ENCODE measurements at regions not wholly inside any gene's neighbourhood (a gene's known extent, or its start where the extent isn't known, plus 50 kb on each side); places are given as distances from the start of the nearest gene placed in this dataset.
"Not testable (repeated sequence)": the region's sequence is repeated elsewhere in the genome, so short reads cannot be mapped to it uniquely, and the experiment has no call there.

DNA sequence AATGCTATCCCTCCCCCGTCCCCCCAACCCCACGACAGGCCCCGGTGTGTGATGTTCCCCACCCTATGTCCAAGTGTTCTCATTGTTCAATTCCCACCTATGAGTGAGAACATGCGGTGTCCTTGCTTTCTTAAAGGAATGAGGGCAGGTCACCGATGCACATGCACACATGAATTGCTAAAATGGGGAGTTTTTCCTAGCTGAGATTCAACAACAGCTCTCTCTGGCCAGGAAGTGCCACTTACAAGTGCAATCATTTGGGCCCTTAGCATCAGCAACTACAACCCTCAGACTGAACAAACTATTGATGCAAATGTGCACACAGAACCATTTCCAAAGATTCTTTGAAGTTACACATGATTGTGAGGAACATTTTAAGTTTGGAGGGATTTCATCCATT is 95.7 kb upstream of the IQCM start:
- Histone ChIP-seq H3K4ac (ENCODE audit: low read depth, low read length) (no peak overlapping the region), H3K27me3 (ENCODE audit: insufficient read depth, low read length) (no peaks in the 10 kb centered on the region), H3K79me1 (ENCODE audit: low read length) (no peaks in the 10 kb centered on the region), H3K79me2 (ENCODE audit: control insufficient read depth, insufficient read depth, low read length, poor library complexity) (no peaks in the 10 kb centered on the region), H3K4me3 (ENCODE audit: low read depth, low read length) (no peak overlapping the region), H3K4me1 (ENCODE audit: control insufficient read depth in 1 of 2, insufficient read depth in 2 of 2, low read length in 2 of 2) (no peaks in the 10 kb centered on the region), H3K9ac (ENCODE audit: low read length) (no peak overlapping the region), H2BK120ac (ENCODE audit: insufficient read depth, low read length, poor library complexity) (no peak overlapping the region), H3K14ac (ENCODE audit: low read length) (no peak overlapping the region), H3K27ac (ENCODE audit: low read depth, low read length) (no peak overlapping the region), H2AK5ac (ENCODE audit: low read length) (no peak overlapping the region), H4K12ac (ENCODE audit: low read depth, low read length) (no peak overlapping the region), H4K8ac (ENCODE audit: low read depth, low read length) (no peak overlapping the region), H3K36me3 (ENCODE audit: control insufficient read depth in 1 of 2, insufficient read depth in 2 of 2, low read length in 2 of 2) (no peaks in the 10 kb centered on the region), H3K23ac (ENCODE audit: low read length) (no peak overlapping the region), H2BK5ac (ENCODE audit: low read depth, low read length, poor library complexity) (peak overlapping the region; percentile 3), H3K4me2 (ENCODE audit: low read length) (no peak overlapping the region), H2BK12ac (ENCODE audit: low read length) (no peak overlapping the region), H4K91ac (ENCODE audit: low read depth, low read length) (no peak overlapping the region), H3K18ac (ENCODE audit: low read length) (no peak overlapping the region), H3K9me3 (ENCODE audit: insufficient read depth, low read depth, low read length) (no peaks in the 10 kb centered on the region), H2AFZ (ENCODE audit: insufficient read depth, low read length, poor library complexity) (no peak overlapping the region)
- DNase-seq, result no peak
- no CpG with 5 or more reads among the region's 5 CpGs for WGBS (ENCODE audit: extremely low coverage, insufficient coverage, insufficient read length)

- no peak overlapping the region for H3K23ac ChIP-seq (ENCODE audit: low read length)
- no peak overlapping the region for H2BK5ac ChIP-seq (ENCODE audit: low read depth, low read length, poor library complexity)
- H2BK120ac ChIP-seq (ENCODE audit: insufficient read depth, low read length, poor library complexity), result no peak overlapping the region
- no peaks in the 10 kb centered on the region for H3K79me2 ChIP-seq (ENCODE audit: control insufficient read depth, insufficient read depth, low read length, poor library complexity)
- no peak overlapping the region for H3K4ac ChIP-seq (ENCODE audit: low read depth, low read length)
- no peak overlapping the region for H3K4me2 ChIP-seq (ENCODE audit: low read length)
- H3K27me3 ChIP-seq (ENCODE audit: insufficient read depth, low read length), result no peaks in the 10 kb centered on the region
- H3K9ac ChIP-seq (ENCODE audit: low read length), result no peak overlapping the region
- H2AK5ac ChIP-seq (ENCODE audit: low read length), result no peak overlapping the region
- H3K4me1 ChIP-seq (ENCODE audit: control insufficient read depth in 1 of 2, insufficient read depth in 2 of 2, low read length in 2 of 2), result no peaks in the 10 kb centered on the region
- H3K9me3 ChIP-seq (ENCODE audit: insufficient read depth, low read depth, low read length), result no peaks in the 10 kb centered on the region
- no peak overlapping the region for H3K14ac ChIP-seq (ENCODE audit: low read length)
- H2AFZ ChIP-seq (ENCODE audit: insufficient read depth, low read length, poor library complexity), result no peak overlapping the region
- no peak for DNase-seq
- no peak overlapping the region for H3K18ac ChIP-seq (ENCODE audit: low read length)
- no peak overlapping the region for H2BK12ac ChIP-seq (ENCODE audit: low read length)
- no peak overlapping the region for H3K4me3 ChIP-seq (ENCODE audit: low read depth, low read length)
- no peak overlapping the region for H3K27ac ChIP-seq (ENCODE audit: low read depth, low read length)
- no CpG with 5 or more reads among the region's 3 CpGs for WGBS (ENCODE audit: extremely low coverage, insufficient coverage, insufficient read length)
- no peaks in the 10 kb centered on the region for H3K79me1 ChIP-seq (ENCODE audit: low read length)
- H4K91ac ChIP-seq (ENCODE audit: low read depth, low read length), result no peak overlapping the region
- no peak overlapping the region for H4K8ac ChIP-seq (ENCODE audit: low read depth, low read length)
- no peak overlapping the region for H4K12ac ChIP-seq (ENCODE audit: low read depth, low read length)
- H3K36me3 ChIP-seq (ENCODE audit: control insufficient read depth in 1 of 2, insufficient read depth in 2 of 2, low read length in 2 of 2), result no peaks in the 10 kb centered on the region
Observed at GRCh38 chr4:149912000-149912399, 96.4 kb upstream of the IQCM start.

DNA sequence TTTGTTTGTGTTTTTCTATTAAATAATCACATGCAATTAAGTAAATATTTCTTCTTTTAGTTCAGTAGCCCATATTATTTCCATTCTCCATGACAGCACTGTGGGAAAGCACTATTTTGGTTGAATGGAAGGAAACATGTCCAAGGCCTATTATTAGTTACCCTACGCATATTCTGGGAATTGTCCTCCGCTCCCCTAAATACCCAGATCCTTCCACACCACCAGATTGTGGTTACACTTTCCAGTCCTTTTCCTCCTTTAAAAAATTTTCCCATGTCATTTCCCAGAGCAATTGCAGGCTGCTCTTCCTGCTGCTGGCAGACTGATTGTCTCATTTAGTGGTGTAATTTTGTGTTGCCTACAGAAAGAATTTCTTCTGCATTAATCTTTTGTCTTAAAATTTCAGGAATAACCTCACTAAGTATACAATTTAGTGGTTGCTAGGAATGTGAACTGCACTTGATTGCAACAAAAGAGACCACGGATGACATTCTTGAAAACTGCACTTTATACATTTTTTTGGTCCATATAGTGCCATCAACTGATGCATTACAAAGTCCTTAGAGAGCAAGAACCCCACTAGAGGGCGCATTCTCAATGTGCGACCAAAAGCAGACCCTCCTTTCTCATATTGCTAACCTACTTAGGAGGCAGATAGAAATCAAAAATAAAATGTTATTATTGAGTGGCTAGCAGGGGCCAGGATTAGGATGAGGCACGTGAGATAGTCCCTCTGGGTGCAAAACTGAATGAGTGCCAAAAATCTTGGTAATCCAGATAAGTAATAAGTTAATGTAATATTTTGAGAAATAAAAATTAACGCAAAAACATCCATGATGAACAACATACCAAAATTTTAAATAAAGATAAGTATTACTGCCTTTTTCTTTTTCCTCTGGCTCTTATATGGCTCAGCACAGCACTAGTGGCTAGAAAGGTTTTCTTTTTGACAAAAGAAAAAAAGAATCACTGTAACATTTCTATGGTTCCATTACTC is 98.8 kb upstream of the IQCM start:
- WGBS (ENCODE audit: extremely low coverage, insufficient coverage, insufficient read length), result no CpG with 5 or more reads among the region's 7 CpGs
- no peak overlapping the region for H3K27ac ChIP-seq (ENCODE audit: low read depth, low read length)
- peak; percentile 32 to 65 for DNase-seq
- H3K9me3 ChIP-seq (ENCODE audit: insufficient read depth, low read depth, low read length), result no peaks in the 10 kb centered on the region
- no peak overlapping the region for H2BK120ac ChIP-seq (ENCODE audit: insufficient read depth, low read length, poor library complexity)
- H3K79me2 ChIP-seq (ENCODE audit: control insufficient read depth, insufficient read depth, low read length, poor library complexity), result no peaks in the 10 kb centered on the region
- no peak overlapping the region for H2AK5ac ChIP-seq (ENCODE audit: low read length)
- H3K79me1 ChIP-seq (ENCODE audit: low read length), result no peaks in the 10 kb centered on the region
- no peak overlapping the region for H3K4me3 ChIP-seq (ENCODE audit: low read depth, low read length)
- no peak overlapping the region for H3K14ac ChIP-seq (ENCODE audit: low read length)
- H4K12ac ChIP-seq (ENCODE audit: low read depth, low read length), result no peak overlapping the region
- no peaks in the 10 kb centered on the region for H3K27me3 ChIP-seq (ENCODE audit: insufficient read depth, low read length)
- H3K4ac ChIP-seq (ENCODE audit: low read depth, low read length), result no peak overlapping the region
- H3K18ac ChIP-seq (ENCODE audit: low read length), result no peak overlapping the region
- H3K4me1 ChIP-seq (ENCODE audit: control insufficient read depth in 1 of 2, insufficient read depth in 2 of 2, low read length in 2 of 2), result no peaks in the 10 kb centered on the region
- no peak overlapping the region for H2AFZ ChIP-seq (ENCODE audit: insufficient read depth, low read length, poor library complexity)
- no peaks in the 10 kb centered on the region for H3K36me3 ChIP-seq (ENCODE audit: control insufficient read depth in 1 of 2, insufficient read depth in 2 of 2, low read length in 2 of 2)
- H3K4me2 ChIP-seq (ENCODE audit: low read length), result no peak overlapping the region
- no peak overlapping the region for H2BK12ac ChIP-seq (ENCODE audit: low read length)
- no peak overlapping the region for H4K91ac ChIP-seq (ENCODE audit: low read depth, low read length)
- H2BK5ac ChIP-seq (ENCODE audit: low read depth, low read length, poor library complexity), result no peak overlapping the region
- H4K8ac ChIP-seq (ENCODE audit: low read depth, low read length), result no peak overlapping the region
- no peak overlapping the region for H3K9ac ChIP-seq (ENCODE audit: low read length)
- no peak overlapping the region for H3K23ac ChIP-seq (ENCODE audit: low read length)

DNA sequence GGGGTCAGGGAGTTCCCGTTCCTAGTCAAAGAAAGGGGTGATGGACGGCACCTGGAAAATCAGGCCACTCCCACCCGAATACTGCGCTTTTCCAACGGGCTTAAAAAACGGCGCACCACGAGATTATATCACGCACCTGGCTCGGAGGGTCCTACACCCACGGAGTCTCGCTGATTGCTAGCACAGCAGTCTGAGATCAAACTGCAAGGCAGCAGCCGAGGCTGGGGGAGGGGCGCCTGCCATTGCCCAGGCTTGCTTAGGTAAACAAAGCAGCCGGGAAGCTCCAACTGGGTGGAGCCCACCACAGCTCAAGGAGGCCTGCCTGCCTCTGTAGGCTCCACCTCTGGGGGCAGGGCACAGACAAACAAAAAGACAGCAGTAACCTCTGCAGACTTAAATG is 100.1 kb upstream of the IQCM start:
- H4K91ac ChIP-seq (ENCODE audit: low read depth, low read length); H3K23ac ChIP-seq (ENCODE audit: low read length); H2AK5ac ChIP-seq (ENCODE audit: low read length); H3K36me3 ChIP-seq (ENCODE audit: control insufficient read depth in 1 of 2, insufficient read depth in 2 of 2, low read length in 2 of 2); H3K79me1 ChIP-seq (ENCODE audit: low read length); H3K9me3 ChIP-seq (ENCODE audit: insufficient read depth, low read depth, low read length); H3K4me1 ChIP-seq (ENCODE audit: control insufficient read depth in 1 of 2, insufficient read depth in 2 of 2, low read length in 2 of 2); H2BK5ac ChIP-seq (ENCODE audit: low read depth, low read length, poor library complexity); H3K4me3 ChIP-seq (ENCODE audit: low read depth, low read length); H3K14ac ChIP-seq (ENCODE audit: low read length); H3K18ac ChIP-seq (ENCODE audit: low read length); H3K79me2 ChIP-seq (ENCODE audit: control insufficient read depth, insufficient read depth, low read length, poor library complexity); H2BK12ac ChIP-seq (ENCODE audit: low read length); H3K4me2 ChIP-seq (ENCODE audit: low read length); H3K4ac ChIP-seq (ENCODE audit: low read depth, low read length); H3K27ac ChIP-seq (ENCODE audit: low read depth, low read length); H3K9ac ChIP-seq (ENCODE audit: low read length); H4K8ac ChIP-seq (ENCODE audit: low read depth, low read length); H3K27me3 ChIP-seq (ENCODE audit: insufficient read depth, low read length); DNase-seq; H2BK120ac ChIP-seq (ENCODE audit: insufficient read depth, low read length, poor library complexity); H2AFZ ChIP-seq (ENCODE audit: insufficient read depth, low read length, poor library complexity); H4K12ac ChIP-seq (ENCODE audit: low read depth, low read length): not testable (repeated sequence)
- WGBS (ENCODE audit: extremely low coverage, insufficient coverage, insufficient read length), result no CpG with 5 or more reads among the region's 15 CpGs

All from trophoblast cell (in vitro differentiated cells and primary cell).